Loucy (cell line): ENCODE measurements at regions not wholly inside any gene's neighbourhood (a gene's known extent, or its start where the extent isn't known, plus 50 kb on each side); places are given as distances from the start of the nearest gene placed in this dataset.
"Not testable (repeated sequence)": the region's sequence is repeated elsewhere in the genome, so short reads cannot be mapped to it uniquely, and the experiment has no call there.

Experiments used
- H2AFZ ChIP-seq: fragments of 200-600 bp; sonication (generic); 2 replicates; pipeline ENCODE4 v1.6.0; 2016; ENCODE audit warnings: antibody characterized with exemption, mild to moderate bottlenecking, low read length, moderate library complexity
- H3F3A ChIP-seq: fragments of 200-600 bp; 2 replicates; pipeline ENCODE4 v1.6.0; 2016; ENCODE audit warnings: antibody characterized with exemption, low read depth, mild to moderate bottlenecking
- H3K27me3 ChIP-seq: fragments of 200-600 bp; sonication (generic); 2 replicates; pipeline ENCODE4 v1.6.1; 2014; ENCODE audit warnings: low read length, mild to moderate bottlenecking; ENCODE audit not compliant: insufficient read depth, poor library complexity, severe bottlenecking
- H3K36me3 ChIP-seq: fragments of 200-600 bp; sonication (generic); 2 replicates; pipeline ENCODE4 v1.6.1; 2016; ENCODE audit warnings: low read length; ENCODE audit not compliant: insufficient read depth
- H3K4me1 ChIP-seq: fragments of 200-600 bp; sonication (generic); 2 replicates; pipeline ENCODE4 v1.5.1; 2014; ENCODE audit warnings: low read length, mild to moderate bottlenecking; ENCODE audit not compliant: insufficient read depth, poor library complexity, severe bottlenecking
- H3K4me2 ChIP-seq: fragments of 200-600 bp; sonication (generic); 2 replicates; pipeline ENCODE4 v1.6.0; 2014; ENCODE audit warnings: antibody characterized with exemption, low read length, low read depth, mild to moderate bottlenecking; ENCODE audit not compliant: poor library complexity, severe bottlenecking
- H3K4me3 ChIP-seq: fragments of 200-600 bp; sonication (generic); 2 replicates; pipeline ENCODE4 v1.5.1; 2014; ENCODE audit warnings: low read length, mild to moderate bottlenecking, mixed read lengths; ENCODE audit not compliant: poor library complexity, severe bottlenecking
- H3K79me2 ChIP-seq: fragments of 200-600 bp; sonication (generic); 2 replicates; pipeline ENCODE4 v1.6.1; 2014; ENCODE audit warnings: low read length; ENCODE audit not compliant: insufficient read depth
- H3K9ac ChIP-seq: fragments of 200-600 bp; sonication (generic); 2 replicates; pipeline ENCODE4 v1.6.0; 2014; ENCODE audit warnings: mild to moderate bottlenecking, low read depth, low read length, moderate library complexity; ENCODE audit not compliant: poor library complexity, severe bottlenecking
- H3K9me2 ChIP-seq: fragments of 200-600 bp; sonication (generic); replicated peaks from 2 replicates; pipeline ENCODE4 v1.6.1; 2016; ENCODE audit warnings: low read depth, low read length, mixed read lengths
- H3K9me3 ChIP-seq: fragments of 200-600 bp; sonication (generic); 2 replicates; pipeline ENCODE4 v1.6.1; 2014; ENCODE audit warnings: mild to moderate bottlenecking, antibody characterized with exemption, low read length, low read depth; ENCODE audit not compliant: insufficient read depth
- H4K20me1 ChIP-seq: fragments of 200-600 bp; sonication (generic); 2 replicates; pipeline ENCODE4 v1.6.0; 2014; ENCODE audit warnings: antibody characterized with exemption, low read length, mild to moderate bottlenecking; ENCODE audit not compliant: insufficient read depth, poor library complexity, severe bottlenecking
- EZH2phosphoT487 ChIP-seq: fragments of 200-600 bp; IDR thresholded peaks from 2 replicates; pipeline ENCODE4 v1.6.1; 2018; ENCODE audit warnings: antibody characterized with exemption, mild to moderate bottlenecking, moderate library complexity, borderline replicate concordance
- TF ChIP-seq, protein P1 (sequence below): fragments of 200-600 bp; sonication (generic); conservative IDR thresholded peaks from 2 replicates; pipeline ENCODE4 v1.5.1; 2014; ENCODE audit warnings: mild to moderate bottlenecking, antibody characterized with exemption, low read length

DNA sequence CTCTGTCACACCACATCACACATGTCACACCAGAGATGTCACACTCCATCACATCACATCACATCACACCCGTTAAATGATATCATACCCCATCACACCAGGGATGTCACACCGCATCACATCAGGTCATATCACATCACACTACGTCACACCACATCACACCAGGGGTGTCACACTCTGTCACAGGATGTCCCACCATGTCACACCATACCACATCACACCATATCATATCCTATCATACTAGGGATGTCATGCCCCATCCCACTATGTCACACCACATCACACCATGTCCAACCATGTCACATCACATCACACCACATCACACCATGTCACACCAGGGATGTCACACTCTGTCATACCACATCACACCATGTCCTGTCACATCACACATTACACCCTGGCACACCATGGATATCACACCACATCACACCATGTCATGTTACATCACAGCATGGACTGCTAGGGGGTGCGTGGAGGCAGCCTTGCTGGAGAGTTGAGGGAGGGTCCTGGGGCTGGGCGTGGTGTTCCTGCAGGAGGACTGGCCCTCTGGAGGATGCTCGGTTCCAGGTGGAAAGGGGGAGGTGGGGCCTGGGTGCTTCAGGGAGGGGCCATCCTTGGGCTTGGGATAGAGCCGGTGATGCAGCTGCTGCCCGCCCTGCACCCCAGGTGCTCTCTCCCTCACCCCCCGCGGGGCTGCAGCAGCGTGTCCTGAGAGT lies 134.6 kb downstream of the TMEM121 start:
- H3K9me3 ChIP-seq: no peaks in the 10 kb centered on the region; the same call in 1 of the 2 replicates
- H3K27me3 ChIP-seq: no peaks in the 10 kb centered on the region
- no peaks in the 10 kb centered on the region for H3K79me2 ChIP-seq
- no peaks in the 10 kb centered on the region for H3F3A ChIP-seq
- H3K4me2 ChIP-seq: no peak overlapping the region
- no peaks in the 10 kb centered on the region for H3K36me3 ChIP-seq
- no peak for TF ChIP-seq EZH2phosphoT487
- TF ChIP-seq, protein P1, sequence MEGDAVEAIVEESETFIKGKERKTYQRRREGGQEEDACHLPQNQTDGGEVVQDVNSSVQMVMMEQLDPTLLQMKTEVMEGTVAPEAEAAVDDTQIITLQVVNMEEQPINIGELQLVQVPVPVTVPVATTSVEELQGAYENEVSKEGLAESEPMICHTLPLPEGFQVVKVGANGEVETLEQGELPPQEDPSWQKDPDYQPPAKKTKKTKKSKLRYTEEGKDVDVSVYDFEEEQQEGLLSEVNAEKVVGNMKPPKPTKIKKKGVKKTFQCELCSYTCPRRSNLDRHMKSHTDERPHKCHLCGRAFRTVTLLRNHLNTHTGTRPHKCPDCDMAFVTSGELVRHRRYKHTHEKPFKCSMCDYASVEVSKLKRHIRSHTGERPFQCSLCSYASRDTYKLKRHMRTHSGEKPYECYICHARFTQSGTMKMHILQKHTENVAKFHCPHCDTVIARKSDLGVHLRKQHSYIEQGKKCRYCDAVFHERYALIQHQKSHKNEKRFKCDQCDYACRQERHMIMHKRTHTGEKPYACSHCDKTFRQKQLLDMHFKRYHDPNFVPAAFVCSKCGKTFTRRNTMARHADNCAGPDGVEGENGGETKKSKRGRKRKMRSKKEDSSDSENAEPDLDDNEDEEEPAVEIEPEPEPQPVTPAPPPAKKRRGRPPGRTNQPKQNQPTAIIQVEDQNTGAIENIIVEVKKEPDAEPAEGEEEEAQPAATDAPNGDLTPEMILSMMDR: no peak
- H3K9ac ChIP-seq: no peak overlapping the region
- no peaks in the 10 kb centered on the region for H4K20me1 ChIP-seq
- H3K9me2 ChIP-seq: no peaks in the 10 kb centered on the region
- H3K4me1 ChIP-seq: no peaks in the 10 kb centered on the region
- H3K4me3 ChIP-seq: no peak overlapping the region
- H2AFZ ChIP-seq: no peak overlapping the region

DNA sequence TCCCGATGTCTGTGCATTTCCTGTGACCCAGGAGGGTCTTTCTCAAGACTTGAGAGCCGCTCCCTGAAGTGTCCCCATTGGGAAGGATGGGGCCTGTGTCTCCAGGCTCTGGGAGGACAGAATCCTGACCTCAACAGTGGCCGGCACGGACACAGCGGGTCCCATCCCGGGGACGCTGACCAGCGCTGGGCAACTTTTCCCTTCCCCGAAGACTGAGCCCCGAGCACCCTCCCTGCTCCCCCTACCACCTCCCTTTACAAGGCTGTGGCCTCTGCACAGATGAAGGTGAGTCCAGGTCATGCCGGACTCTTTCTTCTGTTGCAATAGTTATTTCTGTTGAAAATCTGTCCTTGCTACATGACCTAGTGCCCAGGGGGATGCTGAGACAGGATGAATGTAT lies 135.7 kb downstream of the TMEM121 start:
- not testable (repeated sequence) for H3K4me2 ChIP-seq, H2AFZ ChIP-seq, H3K36me3 ChIP-seq, H4K20me1 ChIP-seq, H3K9me3 ChIP-seq, H3K79me2 ChIP-seq, H3K9me2 ChIP-seq, H3K27me3 ChIP-seq, H3K9ac ChIP-seq, H3F3A ChIP-seq, H3K4me1 ChIP-seq, H3K4me3 ChIP-seq

- H3F3A ChIP-seq, H3K27me3 ChIP-seq, H3K79me2 ChIP-seq, H3K9me3 ChIP-seq, H3K9me2 ChIP-seq, H3K9ac ChIP-seq, H3K4me2 ChIP-seq, H4K20me1 ChIP-seq, H3K4me1 ChIP-seq, H3K36me3 ChIP-seq, H2AFZ ChIP-seq, H3K4me3 ChIP-seq: not testable (repeated sequence)
These were observed 136.2 kb downstream of the TMEM121 start for GRCh38 chr14:105662592-105662991.

- not testable (repeated sequence) for H2AFZ ChIP-seq, H3K4me2 ChIP-seq, H3K4me1 ChIP-seq, H3K4me3 ChIP-seq, H3K9me3 ChIP-seq, H3K36me3 ChIP-seq, H3K9ac ChIP-seq, H3K79me2 ChIP-seq, H4K20me1 ChIP-seq, H3K27me3 ChIP-seq, H3K9me2 ChIP-seq, H3F3A ChIP-seq
These were observed 136.9 kb downstream of the TMEM121 start for GRCh38 chr14:105663323-105663722.

DNA sequence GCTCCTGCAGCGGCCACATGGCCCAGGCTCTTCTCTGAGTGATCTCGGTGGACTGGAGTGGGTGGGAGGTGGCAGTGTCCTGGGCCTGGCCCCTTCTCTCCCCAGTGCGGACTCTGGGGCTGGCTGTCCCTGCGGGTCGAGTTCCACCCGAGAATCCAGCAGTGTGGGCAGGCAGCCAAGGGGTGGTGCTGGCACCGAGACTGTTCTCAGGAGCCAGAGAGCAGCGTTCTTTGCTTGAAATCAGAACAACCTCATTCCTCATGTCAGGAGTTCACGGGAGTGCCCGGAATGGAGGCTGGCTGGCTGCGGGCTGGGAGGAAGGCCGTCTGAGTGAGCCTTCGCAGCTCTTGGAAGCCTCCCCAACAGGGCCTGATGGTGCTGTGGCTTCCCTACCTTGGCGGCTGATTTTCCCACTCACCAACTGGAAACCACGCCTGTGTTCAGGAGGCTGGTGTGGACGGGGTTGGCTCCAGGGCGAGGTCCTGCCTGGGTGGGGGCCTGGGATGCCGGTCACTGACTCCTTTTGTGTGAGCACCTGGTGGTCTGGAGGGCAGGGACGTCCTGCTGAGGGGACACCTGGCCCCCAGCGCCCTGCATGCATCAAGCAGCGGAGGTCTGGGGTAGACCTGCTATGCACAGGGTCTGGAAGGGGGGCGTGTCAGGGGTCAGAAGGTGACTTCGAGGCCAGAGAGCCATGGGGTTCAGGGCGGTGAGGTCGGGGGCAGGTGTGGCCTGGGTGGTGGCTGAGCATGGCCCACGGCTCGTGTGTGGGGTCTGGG lies 137.6 kb downstream of the TMEM121 start:
- not testable (repeated sequence) for H3K36me3 ChIP-seq, H3K9ac ChIP-seq, H3K9me3 ChIP-seq, H3K27me3 ChIP-seq, H3K4me2 ChIP-seq, H4K20me1 ChIP-seq, H3K9me2 ChIP-seq, H3F3A ChIP-seq, H2AFZ ChIP-seq, H3K4me1 ChIP-seq, H3K4me3 ChIP-seq, H3K79me2 ChIP-seq
